ENCODE measurements at regions not wholly inside any gene's neighbourhood (a gene's known extent, or its start where the extent isn't known, plus 50 kb on each side); places are given as distances from the start of the nearest gene placed in this dataset.

DNA sequence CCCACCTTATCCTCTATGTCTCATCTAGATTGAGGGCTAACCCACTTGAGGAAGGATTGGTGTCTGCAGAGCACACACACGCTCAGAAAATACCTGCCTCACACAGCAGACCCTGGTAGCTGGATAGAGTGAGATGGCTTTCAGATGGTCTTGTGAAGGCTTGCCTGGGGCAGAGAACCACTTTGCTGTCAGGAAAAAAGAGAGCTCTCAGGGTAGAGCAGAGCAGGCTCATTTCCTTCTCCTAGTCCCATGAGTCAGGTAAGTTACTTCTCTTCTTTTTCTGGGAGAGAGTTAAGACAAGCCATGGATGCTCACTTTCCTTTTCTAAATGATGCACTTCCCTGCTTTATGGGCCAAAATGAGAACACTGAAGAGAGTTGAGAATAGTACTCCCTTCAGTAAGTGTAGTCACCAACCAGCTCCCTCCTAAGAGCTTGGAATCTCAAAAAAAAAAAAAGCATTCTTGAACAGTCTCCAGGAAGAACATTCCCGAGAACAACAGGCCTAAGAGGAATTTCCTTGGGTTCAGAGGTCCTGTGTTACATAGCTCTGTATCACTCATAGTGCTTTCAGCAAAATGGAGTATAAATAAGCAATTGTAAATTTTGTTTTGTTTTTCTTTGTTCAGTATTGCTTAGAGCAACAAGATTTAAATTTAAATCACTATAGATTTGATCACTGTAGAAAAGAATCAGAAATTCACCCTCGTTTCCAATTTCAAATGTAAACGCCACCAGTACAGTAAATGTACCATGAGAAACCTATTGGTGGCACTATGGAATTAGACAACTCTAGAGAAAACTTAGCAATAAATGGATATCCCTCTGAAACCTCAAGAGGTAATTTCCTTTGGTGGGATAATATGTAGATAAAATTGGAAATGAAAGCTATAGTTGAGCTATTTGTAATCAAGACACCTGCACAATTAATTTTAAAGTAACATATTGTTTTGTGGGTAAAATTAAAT is 530.3 kb downstream of the RFPL4B start:
- TF ChIP-seq, protein P1, sequence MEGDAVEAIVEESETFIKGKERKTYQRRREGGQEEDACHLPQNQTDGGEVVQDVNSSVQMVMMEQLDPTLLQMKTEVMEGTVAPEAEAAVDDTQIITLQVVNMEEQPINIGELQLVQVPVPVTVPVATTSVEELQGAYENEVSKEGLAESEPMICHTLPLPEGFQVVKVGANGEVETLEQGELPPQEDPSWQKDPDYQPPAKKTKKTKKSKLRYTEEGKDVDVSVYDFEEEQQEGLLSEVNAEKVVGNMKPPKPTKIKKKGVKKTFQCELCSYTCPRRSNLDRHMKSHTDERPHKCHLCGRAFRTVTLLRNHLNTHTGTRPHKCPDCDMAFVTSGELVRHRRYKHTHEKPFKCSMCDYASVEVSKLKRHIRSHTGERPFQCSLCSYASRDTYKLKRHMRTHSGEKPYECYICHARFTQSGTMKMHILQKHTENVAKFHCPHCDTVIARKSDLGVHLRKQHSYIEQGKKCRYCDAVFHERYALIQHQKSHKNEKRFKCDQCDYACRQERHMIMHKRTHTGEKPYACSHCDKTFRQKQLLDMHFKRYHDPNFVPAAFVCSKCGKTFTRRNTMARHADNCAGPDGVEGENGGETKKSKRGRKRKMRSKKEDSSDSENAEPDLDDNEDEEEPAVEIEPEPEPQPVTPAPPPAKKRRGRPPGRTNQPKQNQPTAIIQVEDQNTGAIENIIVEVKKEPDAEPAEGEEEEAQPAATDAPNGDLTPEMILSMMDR (conservative IDR thresholded peaks at IDR 0.05; ENCODE audit: low read depth in 2 of 2), result no peak; a peak in 1 of 4 replicates
- TF ChIP-seq POLR2AphosphoS5 (IDR thresholded peaks at IDR 0.05; ENCODE audit: low read depth) (no peak), EZH2 (IDR thresholded peaks at IDR 0.05; ENCODE audit: low read depth, unreplicated experiment) (no peak), ZNF331 (CRISPR knock-in tag; IDR thresholded peaks at IDR 0.05; ENCODE audit: low read depth) (no peak), JUNB (IDR thresholded peaks at IDR 0.05; ENCODE audit: unreplicated experiment) (no peak), EZH2phosphoT487 (IDR thresholded peaks at IDR 0.05; ENCODE audit: unreplicated experiment) (no peak), CREB1 (CRISPR knock-in tag; IDR thresholded peaks at IDR 0.05; ENCODE audit: low read depth) (no peak)
- TF ChIP-seq, protein P2, sequence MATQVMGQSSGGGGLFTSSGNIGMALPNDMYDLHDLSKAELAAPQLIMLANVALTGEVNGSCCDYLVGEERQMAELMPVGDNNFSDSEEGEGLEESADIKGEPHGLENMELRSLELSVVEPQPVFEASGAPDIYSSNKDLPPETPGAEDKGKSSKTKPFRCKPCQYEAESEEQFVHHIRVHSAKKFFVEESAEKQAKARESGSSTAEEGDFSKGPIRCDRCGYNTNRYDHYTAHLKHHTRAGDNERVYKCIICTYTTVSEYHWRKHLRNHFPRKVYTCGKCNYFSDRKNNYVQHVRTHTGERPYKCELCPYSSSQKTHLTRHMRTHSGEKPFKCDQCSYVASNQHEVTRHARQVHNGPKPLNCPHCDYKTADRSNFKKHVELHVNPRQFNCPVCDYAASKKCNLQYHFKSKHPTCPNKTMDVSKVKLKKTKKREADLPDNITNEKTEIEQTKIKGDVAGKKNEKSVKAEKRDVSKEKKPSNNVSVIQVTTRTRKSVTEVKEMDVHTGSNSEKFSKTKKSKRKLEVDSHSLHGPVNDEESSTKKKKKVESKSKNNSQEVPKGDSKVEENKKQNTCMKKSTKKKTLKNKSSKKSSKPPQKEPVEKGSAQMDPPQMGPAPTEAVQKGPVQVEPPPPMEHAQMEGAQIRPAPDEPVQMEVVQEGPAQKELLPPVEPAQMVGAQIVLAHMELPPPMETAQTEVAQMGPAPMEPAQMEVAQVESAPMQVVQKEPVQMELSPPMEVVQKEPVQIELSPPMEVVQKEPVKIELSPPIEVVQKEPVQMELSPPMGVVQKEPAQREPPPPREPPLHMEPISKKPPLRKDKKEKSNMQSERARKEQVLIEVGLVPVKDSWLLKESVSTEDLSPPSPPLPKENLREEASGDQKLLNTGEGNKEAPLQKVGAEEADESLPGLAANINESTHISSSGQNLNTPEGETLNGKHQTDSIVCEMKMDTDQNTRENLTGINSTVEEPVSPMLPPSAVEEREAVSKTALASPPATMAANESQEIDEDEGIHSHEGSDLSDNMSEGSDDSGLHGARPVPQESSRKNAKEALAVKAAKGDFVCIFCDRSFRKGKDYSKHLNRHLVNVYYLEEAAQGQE (IDR thresholded peaks at IDR 0.05; ENCODE audit: unreplicated experiment), result no peak
- TF ChIP-seq, protein P3, sequence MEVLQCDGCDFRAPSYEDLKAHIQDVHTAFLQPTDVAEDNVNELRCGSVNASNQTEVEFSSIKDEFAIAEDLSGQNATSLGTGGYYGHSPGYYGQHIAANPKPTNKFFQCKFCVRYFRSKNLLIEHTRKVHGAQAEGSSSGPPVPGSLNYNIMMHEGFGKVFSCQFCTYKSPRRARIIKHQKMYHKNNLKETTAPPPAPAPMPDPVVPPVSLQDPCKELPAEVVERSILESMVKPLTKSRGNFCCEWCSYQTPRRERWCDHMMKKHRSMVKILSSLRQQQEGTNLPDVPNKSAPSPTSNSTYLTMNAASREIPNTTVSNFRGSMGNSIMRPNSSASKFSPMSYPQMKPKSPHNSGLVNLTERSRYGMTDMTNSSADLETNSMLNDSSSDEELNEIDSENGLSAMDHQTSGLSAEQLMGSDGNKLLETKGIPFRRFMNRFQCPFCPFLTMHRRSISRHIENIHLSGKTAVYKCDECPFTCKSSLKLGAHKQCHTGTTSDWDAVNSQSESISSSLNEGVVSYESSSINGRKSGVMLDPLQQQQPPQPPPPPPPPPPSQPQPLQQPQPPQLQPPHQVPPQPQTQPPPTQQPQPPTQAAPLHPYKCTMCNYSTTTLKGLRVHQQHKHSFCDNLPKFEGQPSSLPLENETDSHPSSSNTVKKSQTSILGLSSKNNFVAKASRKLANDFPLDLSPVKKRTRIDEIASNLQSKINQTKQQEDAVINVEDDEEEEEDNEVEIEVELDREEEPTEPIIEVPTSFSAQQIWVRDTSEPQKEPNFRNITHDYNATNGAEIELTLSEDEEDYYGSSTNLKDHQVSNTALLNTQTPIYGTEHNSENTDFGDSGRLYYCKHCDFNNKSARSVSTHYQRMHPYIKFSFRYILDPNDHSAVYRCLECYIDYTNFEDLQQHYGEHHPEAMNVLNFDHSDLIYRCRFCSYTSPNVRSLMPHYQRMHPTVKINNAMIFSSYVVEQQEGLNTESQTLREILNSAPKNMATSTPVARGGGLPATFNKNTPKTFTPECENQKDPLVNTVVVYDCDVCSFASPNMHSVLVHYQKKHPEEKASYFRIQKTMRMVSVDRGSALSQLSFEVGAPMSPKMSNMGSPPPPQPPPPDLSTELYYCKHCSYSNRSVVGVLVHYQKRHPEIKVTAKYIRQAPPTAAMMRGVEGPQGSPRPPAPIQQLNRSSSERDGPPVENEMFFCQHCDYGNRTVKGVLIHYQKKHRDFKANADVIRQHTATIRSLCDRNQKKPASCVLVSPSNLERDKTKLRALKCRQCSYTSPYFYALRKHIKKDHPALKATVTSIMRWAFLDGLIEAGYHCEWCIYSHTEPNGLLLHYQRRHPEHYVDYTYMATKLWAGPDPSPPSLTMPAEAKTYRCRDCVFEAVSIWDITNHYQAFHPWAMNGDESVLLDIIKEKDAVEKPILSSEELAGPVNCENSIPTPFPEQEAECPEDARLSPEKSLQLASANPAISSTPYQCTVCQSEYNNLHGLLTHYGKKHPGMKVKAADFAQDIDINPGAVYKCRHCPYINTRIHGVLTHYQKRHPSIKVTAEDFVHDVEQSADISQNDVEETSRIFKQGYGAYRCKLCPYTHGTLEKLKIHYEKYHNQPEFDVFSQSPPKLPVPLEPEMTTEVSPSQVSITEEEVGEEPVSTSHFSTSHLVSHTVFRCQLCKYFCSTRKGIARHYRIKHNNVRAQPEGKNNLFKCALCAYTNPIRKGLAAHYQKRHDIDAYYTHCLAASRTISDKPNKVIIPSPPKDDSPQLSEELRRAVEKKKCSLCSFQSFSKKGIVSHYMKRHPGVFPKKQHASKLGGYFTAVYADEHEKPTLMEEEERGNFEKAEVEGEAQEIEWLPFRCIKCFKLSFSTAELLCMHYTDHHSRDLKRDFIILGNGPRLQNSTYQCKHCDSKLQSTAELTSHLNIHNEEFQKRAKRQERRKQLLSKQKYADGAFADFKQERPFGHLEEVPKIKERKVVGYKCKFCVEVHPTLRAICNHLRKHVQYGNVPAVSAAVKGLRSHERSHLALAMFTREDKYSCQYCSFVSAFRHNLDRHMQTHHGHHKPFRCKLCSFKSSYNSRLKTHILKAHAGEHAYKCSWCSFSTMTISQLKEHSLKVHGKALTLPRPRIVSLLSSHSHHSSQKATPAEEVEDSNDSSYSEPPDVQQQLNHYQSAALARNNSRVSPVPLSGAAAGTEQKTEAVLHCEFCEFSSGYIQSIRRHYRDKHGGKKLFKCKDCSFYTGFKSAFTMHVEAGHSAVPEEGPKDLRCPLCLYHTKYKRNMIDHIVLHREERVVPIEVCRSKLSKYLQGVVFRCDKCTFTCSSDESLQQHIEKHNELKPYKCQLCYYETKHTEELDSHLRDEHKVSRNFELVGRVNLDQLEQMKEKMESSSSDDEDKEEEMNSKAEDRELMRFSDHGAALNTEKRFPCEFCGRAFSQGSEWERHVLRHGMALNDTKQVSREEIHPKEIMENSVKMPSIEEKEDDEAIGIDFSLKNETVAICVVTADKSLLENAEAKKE (CRISPR knock-in tag; IDR thresholded peaks at IDR 0.05), result no peak
